ENCODE measurements at regions not wholly inside any gene's neighbourhood (a gene's known extent, or its start where the extent isn't known, plus 50 kb on each side); places are given as distances from the start of the nearest gene placed in this dataset.

GRCh38 chr16:85519540-85520231 lies 93.4 kb upstream of the GSE1 start:
- TF ChIP-seq CTCF (IDR thresholded peaks at IDR 0.05), result no peak
- no peak for TF ChIP-seq POLR2A (IDR thresholded peaks at IDR 0.05)

Measured in uterus (tissue), 2 donors.